ENCODE measurements at regions not wholly inside any gene's neighbourhood (a gene's known extent, or its start where the extent isn't known, plus 50 kb on each side); places are given as distances from the start of the nearest gene placed in this dataset.

DNA sequence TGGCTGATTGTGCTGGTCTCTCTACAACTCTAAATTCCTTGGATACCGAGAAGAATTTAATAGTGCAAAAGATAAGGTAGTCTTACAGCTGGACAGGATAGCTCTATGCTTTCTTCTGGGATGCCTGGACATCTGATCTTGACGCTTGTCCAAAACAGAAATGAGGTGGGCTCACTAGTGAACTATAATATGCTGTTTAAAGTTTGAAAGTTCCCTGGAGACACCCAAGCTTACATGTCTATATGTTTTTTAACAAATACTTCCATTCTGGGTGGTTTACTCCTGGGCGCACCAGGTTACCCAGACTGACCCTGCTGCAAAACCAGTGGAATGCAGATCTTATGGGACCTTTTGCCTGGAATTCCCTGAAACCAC is 702.1 kb upstream of the COBL start:
- no peaks in the 10 kb centered on the region for H3K79me2 ChIP-seq (ENCODE audit: insufficient read depth, low read length)
- H4K20me1 ChIP-seq (ENCODE audit: insufficient read depth, low read length) = no peaks in the 10 kb centered on the region
- Mint-ChIP-seq H3K4me1 (ENCODE audit: low read depth, unreplicated experiment) (no peaks in the 10 kb centered on the region), H3K27ac (ENCODE audit: unreplicated experiment) (no peak overlapping the region), H3K27me3 (ENCODE audit: low read depth, unreplicated experiment) (no peaks in the 10 kb centered on the region), H3K4me3 (ENCODE audit: unreplicated experiment) (no peak overlapping the region), H3K9me3 (ENCODE audit: unreplicated experiment) (no peaks in the 10 kb centered on the region), H3K36me3 (ENCODE audit: low read depth, unreplicated experiment) (no peaks in the 10 kb centered on the region)
- H3K4me2 ChIP-seq (ENCODE audit: low read length) = no peak overlapping the region
- H3K4me1 ChIP-seq (ENCODE audit: insufficient read depth, low read length) = no peaks in the 10 kb centered on the region
- DNase-seq (ENCODE audit: low read depth) = no peak
- no peak overlapping the region for H2AFZ ChIP-seq (ENCODE audit: low read depth, low read length)
- no peak overlapping the region for H3K4me3 ChIP-seq (ENCODE audit: insufficient read depth, low read depth, low read length)
- H3K9ac ChIP-seq (ENCODE audit: low read length) = no peak overlapping the region
- no peak overlapping the region for H3K27ac ChIP-seq (ENCODE audit: low read depth, low read length)
- H3K36me3 ChIP-seq (ENCODE audit: insufficient read depth, low read length) = no peaks in the 10 kb centered on the region
- no peak for FAIRE-seq
- no peaks in the 10 kb centered on the region for H3K9me3 ChIP-seq (ENCODE audit: insufficient read depth, low read depth, low read length)
- TF ChIP-seq, protein P1, sequence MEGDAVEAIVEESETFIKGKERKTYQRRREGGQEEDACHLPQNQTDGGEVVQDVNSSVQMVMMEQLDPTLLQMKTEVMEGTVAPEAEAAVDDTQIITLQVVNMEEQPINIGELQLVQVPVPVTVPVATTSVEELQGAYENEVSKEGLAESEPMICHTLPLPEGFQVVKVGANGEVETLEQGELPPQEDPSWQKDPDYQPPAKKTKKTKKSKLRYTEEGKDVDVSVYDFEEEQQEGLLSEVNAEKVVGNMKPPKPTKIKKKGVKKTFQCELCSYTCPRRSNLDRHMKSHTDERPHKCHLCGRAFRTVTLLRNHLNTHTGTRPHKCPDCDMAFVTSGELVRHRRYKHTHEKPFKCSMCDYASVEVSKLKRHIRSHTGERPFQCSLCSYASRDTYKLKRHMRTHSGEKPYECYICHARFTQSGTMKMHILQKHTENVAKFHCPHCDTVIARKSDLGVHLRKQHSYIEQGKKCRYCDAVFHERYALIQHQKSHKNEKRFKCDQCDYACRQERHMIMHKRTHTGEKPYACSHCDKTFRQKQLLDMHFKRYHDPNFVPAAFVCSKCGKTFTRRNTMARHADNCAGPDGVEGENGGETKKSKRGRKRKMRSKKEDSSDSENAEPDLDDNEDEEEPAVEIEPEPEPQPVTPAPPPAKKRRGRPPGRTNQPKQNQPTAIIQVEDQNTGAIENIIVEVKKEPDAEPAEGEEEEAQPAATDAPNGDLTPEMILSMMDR (IDR thresholded peaks at IDR 0.05; ENCODE audit: insufficient read depth, low read depth, low read length) = no peak
- no peak for TF ChIP-seq EZH2 (IDR thresholded peaks at IDR 0.05; ENCODE audit: insufficient read depth, low read length)
- no peaks in the 10 kb centered on the region for H3K27me3 ChIP-seq (ENCODE audit: insufficient read depth, low read length)

DNA sequence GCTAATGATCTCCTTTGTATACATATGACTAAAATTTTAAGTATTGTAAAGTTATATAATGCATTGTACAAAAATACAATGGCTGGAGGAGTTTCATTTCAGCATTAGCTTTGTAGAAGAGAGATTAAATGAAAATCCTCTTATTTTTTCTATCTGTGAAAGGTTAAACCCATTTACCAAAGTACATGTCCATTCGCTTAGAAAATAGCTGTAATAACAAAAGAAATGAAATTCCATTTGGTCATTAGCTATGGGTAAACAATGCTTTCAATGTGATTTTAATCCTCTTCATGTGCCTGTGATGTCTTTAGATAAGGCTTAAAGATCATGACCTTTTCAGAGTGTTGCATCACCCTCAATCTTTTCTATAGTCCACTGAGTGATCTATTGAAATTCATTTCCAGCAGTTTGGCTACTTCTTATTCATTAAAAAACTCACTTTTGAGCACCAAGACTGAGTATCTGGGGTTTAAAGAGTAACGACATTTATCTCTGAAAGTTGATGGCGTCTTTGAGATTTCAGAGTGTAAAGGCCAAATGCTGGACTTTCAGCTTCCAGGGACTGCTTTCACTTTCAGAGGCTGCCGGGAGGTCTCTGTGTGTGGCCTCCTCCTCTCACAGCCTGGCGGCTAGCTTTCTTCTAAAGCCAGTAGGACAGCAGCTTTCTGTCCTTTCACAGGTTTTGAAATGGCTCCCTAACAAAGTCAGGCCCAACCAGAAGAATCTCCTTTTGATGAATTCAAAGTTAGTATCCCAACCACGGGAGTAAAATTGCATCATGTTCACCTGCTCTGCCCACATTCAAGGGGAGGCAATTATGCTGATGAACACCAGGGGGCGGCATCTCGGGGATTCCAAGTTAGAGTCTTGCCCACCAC is 701.4 kb upstream of the COBL start:
- no peak overlapping the region for H3K4me3 Mint-ChIP-seq (ENCODE audit: unreplicated experiment)
- H3K4me2 ChIP-seq (ENCODE audit: low read length) = peak overlapping the region; percentile 62

More for the DNA sequence above, 701.4 kb upstream of the COBL start:
- H2AFZ ChIP-seq (ENCODE audit: low read depth, low read length) = peak overlapping the region; percentile 56
- H3K4me1 ChIP-seq (ENCODE audit: insufficient read depth, low read length) = no peaks in the 10 kb centered on the region
- peak overlapping the region; percentile 10 for H3K9ac ChIP-seq (ENCODE audit: low read length)
- H3K9me3 Mint-ChIP-seq (ENCODE audit: unreplicated experiment) = no peaks in the 10 kb centered on the region
- no peak overlapping the region for H3K27ac Mint-ChIP-seq (ENCODE audit: unreplicated experiment)
- H3K27me3 ChIP-seq (ENCODE audit: insufficient read depth, low read length) = no peaks in the 10 kb centered on the region
- FAIRE-seq (no peak), DNase-seq (ENCODE audit: low read depth) (no peak)
- H4K20me1 ChIP-seq (ENCODE audit: insufficient read depth, low read length) = no peaks in the 10 kb centered on the region
- H3K4me1 Mint-ChIP-seq (ENCODE audit: low read depth, unreplicated experiment) = no peaks in the 10 kb centered on the region
- TF ChIP-seq, protein P1 (IDR thresholded peaks at IDR 0.05; ENCODE audit: insufficient read depth, low read depth, low read length) = peak; percentile 33
- TF ChIP-seq EZH2 (IDR thresholded peaks at IDR 0.05; ENCODE audit: insufficient read depth, low read length) = no peak
- H3K36me3 Mint-ChIP-seq (ENCODE audit: low read depth, unreplicated experiment) = no peaks in the 10 kb centered on the region
- H3K27ac ChIP-seq (ENCODE audit: low read depth, low read length) = no peak overlapping the region
- no peaks in the 10 kb centered on the region for H3K36me3 ChIP-seq (ENCODE audit: insufficient read depth, low read length)
- H3K79me2 ChIP-seq (ENCODE audit: insufficient read depth, low read length) = no peaks in the 10 kb centered on the region
- no peaks in the 10 kb centered on the region for H3K9me3 ChIP-seq (ENCODE audit: insufficient read depth, low read depth, low read length)
- H3K27me3 Mint-ChIP-seq (ENCODE audit: low read depth, unreplicated experiment) = no peaks in the 10 kb centered on the region
- peak overlapping the region; percentile 23 for H3K4me3 ChIP-seq (ENCODE audit: insufficient read depth, low read depth, low read length)

Data from astrocyte (in vitro differentiated cells and primary cell).